B cell (primary cell): ENCODE measurements at regions not wholly inside any gene's neighbourhood (a gene's known extent, or its start where the extent isn't known, plus 50 kb on each side); places are given as distances from the start of the nearest gene placed in this dataset.

Experiments used
- CTCF ChIP-seq: fragments of 200-600 bp; IDR thresholded peaks from one replicate; pipeline ENCODE4 v1.8.0; 2022; ENCODE audit warnings: antibody characterized with exemption, mild to moderate bottlenecking
- EZH2 ChIP-seq: IDR thresholded peaks from 2 replicates; pipeline ENCODE4 v1.6.1; 2012; ENCODE audit warnings: borderline replicate concordance, low read depth, mild to moderate bottlenecking, moderate library complexity, low read length; ENCODE audit not compliant: insufficient read depth, poor library complexity, severe bottlenecking

- TF ChIP-seq CTCF (no peak), EZH2 (no peak)
Measured at GRCh38 chr2:45256867-45257641, 247.8 kb upstream of the SIX2 start.
